ENCODE measurements at regions not wholly inside any gene's neighbourhood (a gene's known extent, or its start where the extent isn't known, plus 50 kb on each side); places are given as distances from the start of the nearest gene placed in this dataset.

GRCh38 chr13:44795176-44795575 is 194.1 kb downstream of the NUFIP1 start:
- intact Hi-C loops (cut with micrococcal nuclease): no loop called here
- Histone ChIP-seq H2AFZ (ENCODE audit: low read depth, low read length, poor library complexity, severe bottlenecking) (no peak overlapping the region), H3K9me3 (ENCODE audit: control insufficient read depth in 1 of 2, insufficient read depth in 1 of 2, low read depth in 1 of 2, low read length in 2 of 2) (no peaks in the 10 kb centered on the region), H3K9me2 (ENCODE audit: insufficient read depth) (no peaks in the 10 kb centered on the region), H3K79me2 (ENCODE audit: insufficient read depth, low read length) (no peaks in the 10 kb centered on the region), H3K4me3 (replicated peaks in 1 of 2; ENCODE audit: low read depth in 1 of 2, low read length in 2 of 2) (no peak overlapping the region), H3K4me2 (ENCODE audit: low read length) (no peak overlapping the region), H3K4me1 (ENCODE audit: control insufficient read depth in 1 of 2, insufficient read depth in 2 of 2, low read length in 2 of 2) (no peaks in the 10 kb centered on the region), H3K9ac (ENCODE audit: low read length) (no peak overlapping the region), H4K20me1 (ENCODE audit: insufficient read depth) (no peaks in the 10 kb centered on the region), H3K27ac (ENCODE audit: low read depth, low read length) (no peak overlapping the region), H3K36me3 (ENCODE audit: control insufficient read depth in 1 of 2, insufficient read depth in 2 of 2, low read length in 2 of 2) (no peaks in the 10 kb centered on the region), H3K27me3 (ENCODE audit: insufficient read depth, low read length) (no peaks in the 10 kb centered on the region)
- ChIA-PET POLR2A (no interaction called here), CTCF (no interaction called here), RAD21 (ENCODE audit: low non-redundant PET in 1 of 2, low total read pairs in 2 of 2, uncharacterized antibody in 2 of 2, unreplicated experiment in 2 of 2) (no interaction called here)
- no TSS peak for BruUV-seq (replicated peaks)
- DNase-seq (ENCODE audit: low read depth, low spot score): no peak
- ATAC-seq: no peak
- TF ChIP-seq ELF1 (IDR thresholded peaks at IDR 0.05; ENCODE audit: borderline replicate concordance, low read depth) (no peak), MAX (IDR thresholded peaks at IDR 0.05) (no peak), EZH2phosphoT487 (IDR thresholded peaks at IDR 0.05; ENCODE audit: borderline replicate concordance) (no peak), POLR2A (IDR thresholded peaks at IDR 0.05; ENCODE audit: borderline replicate concordance, extremely low read depth, insufficient read depth, insufficient read length) (no peak), TCF7L2 (IDR thresholded peaks at IDR 0.05; ENCODE audit: borderline replicate concordance, extremely low read depth, insufficient read depth, insufficient read length) (no peak), POLR2AphosphoS5 (IDR thresholded peaks at IDR 0.05; ENCODE audit: low read depth, low read length) (no peak)

- BruUV-seq (replicated peaks): no TSS peak
- no peaks in the 10 kb centered on the region for H3K4me1 ChIP-seq (ENCODE audit: control insufficient read depth in 1 of 2, insufficient read depth in 2 of 2, low read length in 2 of 2)
- ATAC-seq (no peak), DNase-seq (ENCODE audit: low read depth, low spot score) (no peak)
- H4K20me1 ChIP-seq (ENCODE audit: insufficient read depth): no peaks in the 10 kb centered on the region
- ChIA-PET RAD21 (ENCODE audit: low non-redundant PET in 1 of 2, low total read pairs in 2 of 2, uncharacterized antibody in 2 of 2, unreplicated experiment in 2 of 2) (no interaction called here), CTCF (no interaction called here), POLR2A (no interaction called here)
- H3K27me3 ChIP-seq (ENCODE audit: insufficient read depth, low read length): no peaks in the 10 kb centered on the region
- no peak overlapping the region for H3K4me3 ChIP-seq (replicated peaks in 1 of 2; ENCODE audit: low read depth in 1 of 2, low read length in 2 of 2)
- no peak overlapping the region for H3K27ac ChIP-seq (ENCODE audit: low read depth, low read length)
- H2AFZ ChIP-seq (ENCODE audit: low read depth, low read length, poor library complexity, severe bottlenecking): no peak overlapping the region
- H3K9me3 ChIP-seq (ENCODE audit: control insufficient read depth in 1 of 2, insufficient read depth in 1 of 2, low read depth in 1 of 2, low read length in 2 of 2): no peaks in the 10 kb centered on the region
- H3K79me2 ChIP-seq (ENCODE audit: insufficient read depth, low read length): no peaks in the 10 kb centered on the region
- intact Hi-C loops (cut with micrococcal nuclease): no loop called here
- no peak overlapping the region for H3K4me2 ChIP-seq (ENCODE audit: low read length)
- no peak overlapping the region for H3K9ac ChIP-seq (ENCODE audit: low read length)
- no peaks in the 10 kb centered on the region for H3K36me3 ChIP-seq (ENCODE audit: control insufficient read depth in 1 of 2, insufficient read depth in 2 of 2, low read length in 2 of 2)
- no peaks in the 10 kb centered on the region for H3K9me2 ChIP-seq (ENCODE audit: insufficient read depth)
- no peak for TF ChIP-seq SIN3A (IDR thresholded peaks at IDR 0.05; ENCODE audit: low read depth)
- TF ChIP-seq ZNF274 (IDR thresholded peaks at IDR 0.05; ENCODE audit: low read depth, low read length): no peak
- no peak for TF ChIP-seq POLR2A (IDR thresholded peaks at IDR 0.05; ENCODE audit: borderline replicate concordance, extremely low read depth, insufficient read depth, insufficient read length)
- no peak for TF ChIP-seq JUND (IDR thresholded peaks at IDR 0.05)
- no peak for TF ChIP-seq RAD21 (IDR thresholded peaks at IDR 0.05; ENCODE audit: low read depth)
- no peak for TF ChIP-seq EZH2phosphoT487 (IDR thresholded peaks at IDR 0.05; ENCODE audit: borderline replicate concordance)
- TF ChIP-seq MAX (IDR thresholded peaks at IDR 0.05): no peak
- TF ChIP-seq ATF3 (IDR thresholded peaks at IDR 0.05): no peak
- TF ChIP-seq REST (IDR thresholded peaks at IDR 0.05; ENCODE audit: low read depth): no peak
- no peak for TF ChIP-seq ELF1 (IDR thresholded peaks at IDR 0.05; ENCODE audit: borderline replicate concordance, low read depth)
- TF ChIP-seq TCF7L2 (IDR thresholded peaks at IDR 0.05; ENCODE audit: borderline replicate concordance, extremely low read depth, insufficient read depth, insufficient read length): no peak
- TF ChIP-seq ZBTB33 (IDR thresholded peaks at IDR 0.05; ENCODE audit: extremely low read depth, insufficient replicate concordance, low read length): no peak
- TF ChIP-seq SRF (IDR thresholded peaks at IDR 0.05; ENCODE audit: low read depth): no peak
- TF ChIP-seq SP1 (IDR thresholded peaks at IDR 0.05; ENCODE audit: low read depth): no peak
These were observed 197.2 kb downstream of the NUFIP1 start for GRCh38 chr13:44792096-44792495.

Data from HCT116 (cell line).